ENCODE measurements at regions not wholly inside any gene's neighbourhood (a gene's known extent, or its start where the extent isn't known, plus 50 kb on each side); places are given as distances from the start of the nearest gene placed in this dataset.

- TF ChIP-seq CTCF (conservative IDR thresholded peaks at IDR 0.05; ENCODE audit: low read depth, low read length), result no peak
- no peak for TF ChIP-seq EZH2 (IDR thresholded peaks at IDR 0.05; ENCODE audit: borderline replicate concordance, low read depth, low read length, poor library complexity, severe bottlenecking)
Measured at GRCh38 chr18:61096226-61096625, 237.0 kb upstream of the CDH20 start.

Measured in A673 (cell line).